Mesenteric fat pad (tissue), 1 donor: ENCODE measurements at regions not wholly inside any gene's neighbourhood (a gene's known extent, or its start where the extent isn't known, plus 50 kb on each side); places are given as distances from the start of the nearest gene placed in this dataset.

Experiments
- DNase-seq: peaks from one replicate; pipeline ENCODE4 v3.0.0-alpha.2; 2020; ENCODE audit warnings: low spot score
- donor health status: DM: yes; HTN: yes; CAD: no.

- DNase-seq, result no peak
These were observed 107.1 kb downstream of the CEBPB start for GRCh38 chr20:50297498-50298376.

GRCh38 chr20:50298554-50299324, 108.1 kb downstream of the CEBPB start:
- no peak for DNase-seq

GRCh38 chr20:50299325-50299629, 108.6 kb downstream of the CEBPB start:
- DNase-seq, result no peak

- DNase-seq, result no peak
These were observed 110.5 kb downstream of the CEBPB start for GRCh38 chr20:50301165-50301564.

- no peak for DNase-seq
These were observed 111.1 kb downstream of the CEBPB start for GRCh38 chr20:50301712-50302111.

GRCh38 chr20:50302341-50303057, 111.9 kb downstream of the CEBPB start:
- no peak for DNase-seq

- DNase-seq, result no peak
These were observed 113.2 kb downstream of the CEBPB start for GRCh38 chr20:50303573-50304500.

GRCh38 chr20:50304501-50304856, 113.8 kb downstream of the CEBPB start:
- DNase-seq, result no peak

- DNase-seq, result no peak
These were observed 114.4 kb downstream of the CEBPB start for GRCh38 chr20:50304923-50305635.

- DNase-seq, result no peak
These were observed 115.2 kb downstream of the CEBPB start for GRCh38 chr20:50305636-50306477.

GRCh38 chr20:50306478-50307423, 116.1 kb downstream of the CEBPB start:
- no peak for DNase-seq

GRCh38 chr20:50308166-50308512, 117.5 kb downstream of the CEBPB start:
- no peak for DNase-seq

- DNase-seq, result peak; percentile 96
These were observed 118.1 kb downstream of the CEBPB start for GRCh38 chr20:50308513-50309279.

GRCh38 chr20:50309280-50309763, 118.7 kb downstream of the CEBPB start:
- DNase-seq, result no peak

- DNase-seq, result no peak
These were observed 119.4 kb downstream of the CEBPB start for GRCh38 chr20:50309764-50310672.

GRCh38 chr20:50310673-50311051, 120.0 kb downstream of the CEBPB start:
- DNase-seq, result no peak
